Fibroblast of skin of right biceps (primary cell): ENCODE measurements at regions not wholly inside any gene's neighbourhood (a gene's known extent, or its start where the extent isn't known, plus 50 kb on each side); places are given as distances from the start of the nearest gene placed in this dataset.
A peak's percentile ranks its signal among the peaks of the same experiment; 100 is the strongest.

Experiments
- DNase-seq: peaks from one replicate; pipeline ENCODE4 v3.0.0-alpha.2; 2013

DNA sequence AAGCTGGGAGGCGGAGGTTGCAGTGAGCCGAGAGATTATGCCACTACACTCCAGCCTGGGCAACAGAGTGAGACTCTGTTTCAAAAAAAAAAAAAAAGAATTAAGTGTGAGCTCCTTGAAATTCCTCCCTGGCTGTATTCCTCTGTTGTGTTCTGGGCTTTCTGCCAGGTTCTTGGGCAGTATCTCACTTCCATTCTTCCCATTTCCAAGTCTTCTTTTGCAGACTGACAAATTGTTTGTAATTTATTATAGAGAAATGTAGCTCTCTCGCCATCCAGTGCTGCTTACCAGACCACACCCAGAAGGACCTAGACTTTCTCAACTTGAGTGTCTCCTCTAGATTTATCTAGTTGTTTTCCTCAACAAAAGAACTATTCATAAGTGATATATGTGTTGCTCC lies 105.0 kb upstream of the ADGRL2 start:
- peak; percentile 92 for DNase-seq

GRCh38 chr1:81693316-81693715 lies 107.4 kb upstream of the ADGRL2 start:
- no peak for DNase-seq

GRCh38 chr1:81690676-81691453 lies 109.9 kb upstream of the ADGRL2 start:
- DNase-seq, result no peak

DNA sequence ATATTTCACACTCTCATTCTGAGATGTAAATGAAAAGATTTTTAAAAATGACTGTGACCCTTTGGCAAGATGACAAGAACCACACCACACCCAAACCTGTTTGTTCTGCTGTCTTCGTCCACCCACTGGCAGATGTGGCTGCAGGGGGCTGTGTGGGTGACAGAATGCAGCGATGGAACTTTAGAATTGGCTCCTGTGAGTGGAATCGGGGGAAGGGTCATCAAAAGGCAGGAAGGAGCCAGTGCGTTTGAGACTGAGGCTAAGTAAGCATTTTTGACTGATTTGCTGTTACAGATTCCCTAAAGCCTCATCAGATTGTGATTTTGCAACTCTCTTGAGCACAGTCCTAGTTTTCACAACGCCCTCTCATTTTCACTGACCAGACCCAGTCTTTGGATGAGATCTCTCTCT lies 111.2 kb upstream of the ADGRL2 start:
- peak; percentile 85 for DNase-seq

DNA sequence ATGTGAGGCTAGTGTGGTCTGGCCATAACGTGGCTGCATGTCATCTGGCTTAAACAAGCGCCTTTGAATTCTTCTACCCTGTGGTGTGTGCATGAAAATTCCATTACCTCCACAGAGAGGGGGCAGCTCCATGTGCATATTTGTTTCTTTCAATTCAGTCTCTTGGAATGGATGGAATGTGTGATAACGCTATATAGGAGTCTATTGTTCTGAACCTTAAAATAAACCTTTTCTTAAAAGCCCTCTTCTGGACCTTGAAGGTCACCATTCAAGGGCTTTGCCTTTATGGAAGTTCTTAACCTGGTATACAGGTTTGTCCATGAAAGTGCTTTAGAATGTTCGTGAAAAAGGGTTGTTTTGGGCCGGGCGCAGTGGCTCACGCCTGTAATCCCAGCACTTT lies 118.2 kb upstream of the ADGRL2 start:
- peak; percentile 87 for DNase-seq

- no peak for DNase-seq
Observed at GRCh38 chr1:81681601-81682266, 119.0 kb upstream of the ADGRL2 start.

DNA sequence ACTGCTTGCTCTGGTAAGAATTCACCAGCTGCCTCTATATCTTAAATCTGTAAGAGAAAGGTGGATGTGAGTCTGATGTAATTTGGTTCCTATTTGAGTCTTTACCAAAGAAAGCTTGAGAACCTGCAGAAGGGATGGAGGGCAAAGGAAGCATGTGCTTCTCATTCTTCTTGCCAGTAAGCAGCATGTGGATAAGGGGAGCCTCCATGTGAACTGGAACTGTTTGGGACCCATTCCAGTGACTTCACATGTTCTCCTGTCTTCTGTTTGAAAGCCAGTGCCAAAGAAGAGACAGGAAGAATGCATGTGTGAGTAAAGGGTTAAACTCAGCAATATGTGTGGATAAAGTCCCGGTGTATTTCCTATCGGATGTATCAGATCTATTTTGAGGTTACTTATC lies 119.6 kb upstream of the ADGRL2 start:
- no peak for DNase-seq

GRCh38 chr1:81679942-81680341 lies 120.8 kb upstream of the ADGRL2 start:
- DNase-seq, result no peak

DNA sequence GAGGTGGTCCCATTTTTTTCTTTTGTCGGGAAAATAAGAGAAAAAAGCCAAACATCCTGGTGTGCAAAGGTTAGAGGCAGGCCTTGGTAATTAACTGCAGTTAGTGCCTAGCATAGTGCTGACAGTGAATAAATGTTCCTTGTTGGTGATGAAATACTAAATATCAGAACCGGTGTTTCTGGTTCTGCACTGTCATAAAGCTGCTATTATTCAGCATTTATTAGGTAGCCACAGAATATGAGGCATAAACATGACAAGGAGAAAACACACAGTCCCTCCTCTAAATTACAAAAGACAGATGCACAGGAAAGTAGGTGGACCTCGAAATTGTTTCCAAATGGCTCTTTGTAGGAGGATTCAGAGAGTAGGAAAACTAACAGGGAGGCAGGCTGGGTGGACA lies 122.0 kb upstream of the ADGRL2 start:
- DNase-seq, result no peak

- DNase-seq, result no peak
Observed at GRCh38 chr1:81672766-81673165, 128.0 kb upstream of the ADGRL2 start.

DNA sequence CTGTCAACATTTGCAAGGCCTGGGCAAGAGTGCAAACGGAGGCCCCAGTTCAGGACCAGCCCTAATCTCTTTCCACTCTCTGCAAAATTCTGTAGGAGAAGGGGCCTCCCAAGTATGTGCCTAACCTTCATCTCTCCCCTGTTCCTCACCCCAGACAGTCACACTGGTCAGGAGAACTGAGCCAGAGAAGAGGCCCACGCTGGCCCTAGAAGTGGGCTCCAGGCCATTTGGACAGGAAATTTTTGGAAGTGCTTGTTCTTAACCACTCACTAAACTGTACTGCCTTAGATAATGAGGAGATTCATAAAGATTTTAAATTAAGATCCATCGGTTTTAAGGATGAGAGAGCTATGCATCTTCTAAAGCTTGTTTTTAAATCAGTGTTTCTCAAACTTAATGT lies 129.7 kb upstream of the ADGRL2 start:
- no peak for DNase-seq

DNA sequence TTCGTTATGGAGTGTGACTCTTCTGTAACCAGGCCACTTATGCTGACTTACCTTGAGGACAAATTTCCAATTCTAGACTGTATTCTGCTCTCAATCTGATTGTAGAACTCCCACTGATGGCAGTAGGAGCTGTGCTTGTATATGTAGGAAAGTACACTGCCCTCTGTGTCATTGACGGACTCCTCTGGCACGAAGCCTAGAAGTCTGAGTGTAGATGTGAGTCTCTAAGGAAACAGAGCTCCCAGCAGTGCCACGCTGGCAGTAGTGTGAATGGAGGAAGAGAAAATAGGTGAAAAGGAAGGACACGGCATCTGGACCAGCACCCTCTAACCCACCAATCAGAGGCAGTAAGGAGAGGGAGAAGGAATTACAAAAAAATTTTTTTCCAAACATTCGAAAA lies 130.4 kb upstream of the ADGRL2 start:
- DNase-seq, result peak; percentile 93

DNA sequence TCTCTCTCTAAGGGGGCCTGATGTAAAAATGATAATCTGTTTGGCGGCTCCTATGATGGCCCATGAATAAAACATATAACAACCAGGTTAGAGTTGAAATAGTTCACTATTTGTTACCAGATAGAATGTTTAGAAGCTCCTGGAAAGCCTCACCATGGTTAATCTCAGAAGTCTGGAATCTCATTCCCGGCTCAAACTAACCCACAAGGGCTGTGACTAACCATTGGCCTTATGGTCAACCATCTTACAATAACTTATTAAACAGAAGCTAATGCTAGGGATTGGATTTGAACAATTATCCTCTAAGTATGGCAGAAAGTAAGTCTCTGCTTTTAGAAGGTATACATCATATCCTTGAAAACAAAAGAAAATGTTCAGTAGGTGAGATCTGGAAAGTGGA lies 134.1 kb upstream of the ADGRL2 start:
- peak; percentile 33 for DNase-seq

GRCh38 chr1:81664341-81664740 lies 136.4 kb upstream of the ADGRL2 start:
- peak; percentile 89 for DNase-seq

GRCh38 chr1:81662913-81663526 lies 137.7 kb upstream of the ADGRL2 start:
- no peak for DNase-seq

DNA sequence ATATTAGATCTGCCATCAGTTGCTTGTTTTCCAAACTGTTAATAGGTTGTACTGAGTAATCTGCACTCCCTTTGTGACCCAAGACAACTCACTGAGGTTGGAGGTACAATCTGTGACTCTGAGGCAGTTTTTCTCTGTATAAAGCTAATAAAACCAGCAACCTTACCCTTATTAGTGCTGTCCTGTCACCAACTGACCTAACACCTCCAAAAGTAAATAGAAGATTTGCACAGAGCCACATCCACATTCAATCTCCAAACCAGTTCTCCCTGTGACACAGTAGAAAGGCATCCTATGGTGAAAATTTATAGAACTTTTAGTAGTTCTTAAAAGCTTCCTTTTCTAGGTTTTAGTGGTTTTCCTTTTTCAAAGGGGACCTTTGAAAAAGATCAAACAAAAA lies 140.4 kb upstream of the ADGRL2 start:
- peak; percentile 60 for DNase-seq

- no peak for DNase-seq
Observed at GRCh38 chr1:81654657-81655056, 146.1 kb upstream of the ADGRL2 start.

GRCh38 chr1:81654147-81654546 lies 146.6 kb upstream of the ADGRL2 start:
- DNase-seq, result no peak

DNA sequence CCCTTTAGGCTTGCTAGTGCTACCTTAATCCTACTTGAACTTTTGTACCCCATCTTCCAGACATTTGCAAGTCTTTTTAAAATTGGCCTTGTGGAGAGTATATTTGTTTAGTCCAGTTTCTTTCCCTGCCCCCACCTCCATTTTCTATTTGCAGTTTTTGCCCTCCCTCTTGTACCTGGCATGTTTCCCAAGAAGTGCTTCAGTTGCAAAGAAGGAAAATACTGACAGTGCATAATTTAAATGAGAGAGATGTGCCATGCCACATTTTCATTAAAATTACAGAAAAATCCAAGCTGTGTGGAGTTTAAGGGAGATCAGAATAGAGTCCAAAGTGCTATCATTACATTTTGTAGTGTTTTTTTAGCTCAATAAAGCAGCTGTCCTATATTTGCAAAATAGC lies 150.0 kb upstream of the ADGRL2 start:
- DNase-seq, result no peak

DNA sequence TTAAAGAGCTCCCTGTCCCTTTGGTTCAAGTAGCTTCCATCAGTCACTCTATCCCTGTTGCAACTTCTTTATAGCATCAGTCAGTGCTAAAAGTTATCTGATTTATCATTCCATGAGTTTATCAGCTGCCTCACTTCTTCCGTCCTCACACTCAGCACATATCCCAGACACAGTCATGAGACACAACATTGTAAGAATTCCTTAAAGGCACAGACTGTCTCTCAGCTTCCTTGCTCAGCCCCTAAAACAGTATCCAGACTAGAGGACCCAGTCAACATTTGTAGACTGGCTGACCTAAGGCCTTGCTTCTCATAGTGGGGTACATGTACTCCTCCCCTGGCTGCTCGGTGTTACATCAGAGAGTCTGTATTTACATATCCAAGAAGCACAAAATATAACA lies 164.9 kb upstream of the ADGRL2 start:
- DNase-seq, result peak; percentile 10

- DNase-seq, result no peak
Observed at GRCh38 chr1:81634294-81634693, 166.4 kb upstream of the ADGRL2 start.

GRCh38 chr1:81619156-81619555 lies 181.6 kb upstream of the ADGRL2 start:
- DNase-seq, result no peak

- DNase-seq, result no peak
Observed at GRCh38 chr1:81618376-81618775, 182.4 kb upstream of the ADGRL2 start.

DNA sequence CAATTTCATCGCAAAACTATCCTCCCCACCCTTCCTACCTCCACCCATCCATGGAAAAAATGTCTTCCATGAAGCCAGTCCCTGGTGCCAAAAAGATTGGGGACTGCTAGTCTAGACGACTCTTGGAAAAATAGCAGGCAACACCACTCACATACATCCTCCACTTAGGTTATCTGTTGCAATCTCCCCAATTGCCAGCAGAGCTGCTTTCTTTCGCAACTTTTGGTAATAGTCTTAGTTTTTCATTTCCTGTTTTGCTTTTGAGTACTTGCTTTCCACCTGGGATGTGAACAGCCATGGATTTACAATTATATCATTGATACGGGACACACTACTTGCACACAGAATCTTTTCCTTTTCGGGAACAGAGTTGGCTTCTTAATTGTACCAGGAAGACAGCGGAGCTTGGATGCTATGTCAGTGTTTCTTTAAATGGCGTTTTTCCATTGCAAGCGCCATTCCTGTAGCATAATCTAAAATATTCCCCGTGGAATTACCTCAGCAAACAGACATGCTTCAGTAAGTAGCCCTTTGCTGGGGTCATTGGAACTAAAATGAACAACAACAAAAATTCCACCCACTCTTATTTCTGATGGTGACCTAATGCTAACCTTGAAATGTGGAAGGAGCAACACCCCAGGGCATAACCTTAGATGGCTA lies 183.3 kb upstream of the ADGRL2 start:
- DNase-seq, result peak; percentile 12
